ENCODE measurements at regions not wholly inside any gene's neighbourhood (a gene's known extent, or its start where the extent isn't known, plus 50 kb on each side); places are given as distances from the start of the nearest gene placed in this dataset.

- TF ChIP-seq EZH2 (IDR thresholded peaks at IDR 0.05; ENCODE audit: low read length) = no peak
- TF ChIP-seq, protein P1, sequence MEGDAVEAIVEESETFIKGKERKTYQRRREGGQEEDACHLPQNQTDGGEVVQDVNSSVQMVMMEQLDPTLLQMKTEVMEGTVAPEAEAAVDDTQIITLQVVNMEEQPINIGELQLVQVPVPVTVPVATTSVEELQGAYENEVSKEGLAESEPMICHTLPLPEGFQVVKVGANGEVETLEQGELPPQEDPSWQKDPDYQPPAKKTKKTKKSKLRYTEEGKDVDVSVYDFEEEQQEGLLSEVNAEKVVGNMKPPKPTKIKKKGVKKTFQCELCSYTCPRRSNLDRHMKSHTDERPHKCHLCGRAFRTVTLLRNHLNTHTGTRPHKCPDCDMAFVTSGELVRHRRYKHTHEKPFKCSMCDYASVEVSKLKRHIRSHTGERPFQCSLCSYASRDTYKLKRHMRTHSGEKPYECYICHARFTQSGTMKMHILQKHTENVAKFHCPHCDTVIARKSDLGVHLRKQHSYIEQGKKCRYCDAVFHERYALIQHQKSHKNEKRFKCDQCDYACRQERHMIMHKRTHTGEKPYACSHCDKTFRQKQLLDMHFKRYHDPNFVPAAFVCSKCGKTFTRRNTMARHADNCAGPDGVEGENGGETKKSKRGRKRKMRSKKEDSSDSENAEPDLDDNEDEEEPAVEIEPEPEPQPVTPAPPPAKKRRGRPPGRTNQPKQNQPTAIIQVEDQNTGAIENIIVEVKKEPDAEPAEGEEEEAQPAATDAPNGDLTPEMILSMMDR (optimal IDR thresholded peaks at IDR 0.05 in 1 of 3, IDR thresholded peaks at IDR 0.05 in 1 of 3, conservative IDR thresholded peaks at IDR 0.05 in 1 of 3; ENCODE audit: extremely low read depth in 1 of 3, insufficient read depth in 2 of 3, low read length in 3 of 3) = no peak
- H3K79me2 ChIP-seq (ENCODE audit: control insufficient read depth, insufficient read depth, low read length) = no peaks in the 10 kb centered on the region
- DNase-seq (ENCODE audit: low read depth, low spot score) = no peak
- H2AFZ ChIP-seq (ENCODE audit: control insufficient read depth, low read length) = no peak overlapping the region
- no peak overlapping the region for H3K27ac ChIP-seq (ENCODE audit: control insufficient read depth, insufficient read depth, low read length)
- H3K27me3 ChIP-seq (ENCODE audit: control insufficient read depth, extremely low read depth, insufficient read depth, low read length) = no peaks in the 10 kb centered on the region
- H3K9me3 ChIP-seq (ENCODE audit: control insufficient read depth, low read depth, low read length) = no peaks in the 10 kb centered on the region
- H3K4me3 ChIP-seq (ENCODE audit: control insufficient read depth in 2 of 3, extremely low read depth in 1 of 3, insufficient read depth in 2 of 3, low read depth in 1 of 3, low read length in 3 of 3) = no peak overlapping the region
- no peak for FAIRE-seq
- H3K4me2 ChIP-seq (ENCODE audit: control insufficient read depth, extremely low read depth, insufficient read depth, low read depth, low read length) = no peak overlapping the region
- dilution Hi-C loops (cut with MboI; ENCODE audit: extremely low pct_ligation_motif_present, low sequenced_read_pairs) = no loop called here
- no peak overlapping the region for H3K9ac ChIP-seq (ENCODE audit: control insufficient read depth, extremely low read depth, insufficient read depth, low read length)
- H3K36me3 ChIP-seq (ENCODE audit: control insufficient read depth in 2 of 2, extremely low read depth in 1 of 2, insufficient read depth in 2 of 2, low read length in 2 of 2) = no peaks in the 10 kb centered on the region
- H3K4me1 ChIP-seq (ENCODE audit: control insufficient read depth, extremely low read depth, insufficient read depth, low read length) = no peaks in the 10 kb centered on the region
- H4K20me1 ChIP-seq (ENCODE audit: control insufficient read depth, extremely low read depth, insufficient read depth, low read length) = no peaks in the 10 kb centered on the region
- no peaks in the 10 kb centered on the region for H3K9me1 ChIP-seq (ENCODE audit: control insufficient read depth, extremely low read depth, insufficient read depth, low read length)
These were observed 109.0 kb upstream of the C14orf180 start for GRCh38 chr14:104470588-104470987.

DNA sequence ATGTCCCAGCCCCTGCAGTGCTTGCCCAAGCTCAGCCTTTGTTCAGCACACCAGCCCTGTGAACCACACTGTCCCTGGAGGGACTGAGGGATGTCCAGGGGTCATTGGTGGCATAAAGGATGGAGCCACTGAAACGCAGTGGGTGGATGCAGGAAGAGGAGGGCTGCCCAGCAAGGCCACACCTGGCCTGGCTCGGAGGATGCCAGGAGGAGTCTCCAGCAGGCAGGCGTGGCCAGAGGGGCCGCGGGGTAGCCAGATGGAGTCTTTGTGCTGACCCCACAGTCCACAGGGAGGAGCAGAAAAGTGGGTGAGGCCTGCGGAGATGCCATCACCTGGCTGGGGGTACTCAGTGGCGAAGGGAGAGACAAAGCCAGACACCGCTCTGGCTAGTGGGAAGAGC is 108.5 kb upstream of the C14orf180 start:
- Histone ChIP-seq H3K27ac (ENCODE audit: control insufficient read depth, insufficient read depth, low read length) (no peak overlapping the region), H3K9ac (ENCODE audit: control insufficient read depth, extremely low read depth, insufficient read depth, low read length) (no peak overlapping the region), H2AFZ (ENCODE audit: control insufficient read depth, low read length) (no peak overlapping the region), H3K9me3 (ENCODE audit: control insufficient read depth, low read depth, low read length) (no peaks in the 10 kb centered on the region), H3K79me2 (ENCODE audit: control insufficient read depth, insufficient read depth, low read length) (no peaks in the 10 kb centered on the region), H3K36me3 (ENCODE audit: control insufficient read depth in 2 of 2, extremely low read depth in 1 of 2, insufficient read depth in 2 of 2, low read length in 2 of 2) (no peaks in the 10 kb centered on the region), H3K4me3 (ENCODE audit: control insufficient read depth in 2 of 3, extremely low read depth in 1 of 3, insufficient read depth in 2 of 3, low read depth in 1 of 3, low read length in 3 of 3) (no peak overlapping the region), H3K4me2 (ENCODE audit: control insufficient read depth, extremely low read depth, insufficient read depth, low read depth, low read length) (no peak overlapping the region), H4K20me1 (ENCODE audit: control insufficient read depth, extremely low read depth, insufficient read depth, low read length) (no peaks in the 10 kb centered on the region), H3K4me1 (ENCODE audit: control insufficient read depth, extremely low read depth, insufficient read depth, low read length) (no peaks in the 10 kb centered on the region), H3K9me1 (ENCODE audit: control insufficient read depth, extremely low read depth, insufficient read depth, low read length) (no peaks in the 10 kb centered on the region), H3K27me3 (ENCODE audit: control insufficient read depth, extremely low read depth, insufficient read depth, low read length) (no peaks in the 10 kb centered on the region)
- DNase-seq (ENCODE audit: low read depth, low spot score) = no peak
- dilution Hi-C loops (cut with MboI; ENCODE audit: extremely low pct_ligation_motif_present, low sequenced_read_pairs) = no loop called here
- TF ChIP-seq, protein P1 (optimal IDR thresholded peaks at IDR 0.05 in 1 of 3, IDR thresholded peaks at IDR 0.05 in 1 of 3, conservative IDR thresholded peaks at IDR 0.05 in 1 of 3; ENCODE audit: extremely low read depth in 1 of 3, insufficient read depth in 2 of 3, low read length in 3 of 3) = no peak
- no peak for TF ChIP-seq EZH2 (IDR thresholded peaks at IDR 0.05; ENCODE audit: low read length)
- FAIRE-seq = no peak
